C1 segment of cervical spinal cord (tissue), 14 donors: ENCODE measurements at regions not wholly inside any gene's neighbourhood (a gene's known extent, or its start where the extent isn't known, plus 50 kb on each side); places are given as distances from the start of the nearest gene placed in this dataset.
A peak's percentile ranks its signal among the peaks of the same experiment; 100 is the strongest.
"Not testable (repeated sequence)": the region's sequence is repeated elsewhere in the genome, so short reads cannot be mapped to it uniquely, and the experiment has no call there.

ENCODE experiments used
- DNase-seq, 14 donors: peaks; one replicate each; lab custom pipeline; 2025; lab: John Stamatoyannopoulos, UW

DNA sequence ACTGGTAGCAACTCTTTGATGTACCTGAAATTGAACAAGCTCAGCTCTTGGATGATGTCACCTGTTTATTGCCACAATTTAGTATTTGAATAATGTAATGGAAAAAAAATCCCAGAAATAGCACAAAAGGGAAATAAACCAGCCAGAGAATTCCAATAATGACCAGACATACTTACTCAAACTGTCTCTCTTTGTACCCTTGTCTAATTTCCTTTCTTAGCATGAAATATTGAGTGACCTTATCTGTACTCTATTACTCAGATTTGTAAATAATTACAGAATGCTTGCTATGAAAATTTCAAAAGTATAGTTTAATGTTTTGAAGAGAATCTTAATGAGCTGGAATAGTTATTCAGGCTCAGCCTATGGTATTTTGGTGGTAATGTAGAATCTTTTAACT is 555.4 kb upstream of the SGO1 start:
- no peak for DNase-seq

GRCh38 chr3:20739814-20740213 is 553.8 kb upstream of the SGO1 start:
- DNase-seq = no peak

DNA sequence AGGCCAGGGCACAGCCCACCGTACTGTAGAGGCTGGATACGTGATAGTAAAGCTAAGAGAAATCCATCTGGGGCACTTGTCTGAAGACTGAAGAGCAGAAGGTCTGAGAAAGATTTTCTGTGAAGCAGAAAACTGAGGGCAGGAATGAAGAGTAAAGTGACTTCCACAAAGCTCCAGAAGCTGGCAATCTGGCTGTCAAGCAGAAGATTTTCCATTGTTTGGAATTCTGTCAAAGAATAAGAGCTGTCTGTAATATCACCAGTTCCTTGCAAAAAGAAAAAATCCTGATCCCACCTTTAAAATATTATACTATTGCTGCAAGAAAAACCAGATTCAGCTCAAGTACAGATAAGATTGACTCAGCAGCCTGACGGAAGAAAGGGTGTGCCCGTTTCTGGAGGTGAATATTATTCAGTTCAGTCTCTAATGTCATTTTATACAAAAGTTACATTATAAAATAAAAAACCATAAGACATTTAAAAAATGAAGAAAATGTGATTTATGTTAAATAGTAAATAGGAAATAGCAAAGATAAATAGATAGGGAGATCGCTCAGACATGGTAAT is 550.4 kb upstream of the SGO1 start:
- no peak for DNase-seq

GRCh38 chr3:20729185-20729584 is 543.2 kb upstream of the SGO1 start:
- no peak for DNase-seq

GRCh38 chr3:20726786-20727185 is 540.8 kb upstream of the SGO1 start:
- no peak for DNase-seq

DNA sequence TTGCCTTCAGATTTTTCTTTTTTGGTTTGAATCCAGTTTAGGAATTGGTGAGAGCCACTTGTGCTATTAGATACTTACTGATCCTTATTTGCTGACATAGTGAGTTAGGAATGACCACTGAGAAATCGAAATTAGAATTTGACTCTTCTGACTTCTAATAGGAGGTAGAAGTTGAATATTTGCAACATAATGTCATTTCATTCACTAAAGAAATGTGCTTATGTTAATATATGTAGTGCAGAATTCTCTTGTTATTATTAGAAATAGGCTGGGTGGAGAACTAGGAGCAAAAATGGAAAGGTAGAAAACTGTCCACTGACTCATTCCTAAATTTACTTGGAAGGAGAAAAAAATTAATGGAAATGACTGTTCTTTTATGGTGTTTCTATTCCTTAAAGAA is 538.2 kb upstream of the SGO1 start:
- DNase-seq = no peak

GRCh38 chr3:20716425-20716824 is 530.4 kb upstream of the SGO1 start:
- not testable (repeated sequence) for DNase-seq

- DNase-seq = no peak
These were observed 515.6 kb upstream of the SGO1 start for GRCh38 chr3:20701641-20702040.

GRCh38 chr3:20700714-20701113 is 514.7 kb upstream of the SGO1 start:
- peak in 1 of 14 donors; percentile 26 for DNase-seq

- no peak for DNase-seq
These were observed 512.9 kb upstream of the SGO1 start for GRCh38 chr3:20698896-20699295.

DNA sequence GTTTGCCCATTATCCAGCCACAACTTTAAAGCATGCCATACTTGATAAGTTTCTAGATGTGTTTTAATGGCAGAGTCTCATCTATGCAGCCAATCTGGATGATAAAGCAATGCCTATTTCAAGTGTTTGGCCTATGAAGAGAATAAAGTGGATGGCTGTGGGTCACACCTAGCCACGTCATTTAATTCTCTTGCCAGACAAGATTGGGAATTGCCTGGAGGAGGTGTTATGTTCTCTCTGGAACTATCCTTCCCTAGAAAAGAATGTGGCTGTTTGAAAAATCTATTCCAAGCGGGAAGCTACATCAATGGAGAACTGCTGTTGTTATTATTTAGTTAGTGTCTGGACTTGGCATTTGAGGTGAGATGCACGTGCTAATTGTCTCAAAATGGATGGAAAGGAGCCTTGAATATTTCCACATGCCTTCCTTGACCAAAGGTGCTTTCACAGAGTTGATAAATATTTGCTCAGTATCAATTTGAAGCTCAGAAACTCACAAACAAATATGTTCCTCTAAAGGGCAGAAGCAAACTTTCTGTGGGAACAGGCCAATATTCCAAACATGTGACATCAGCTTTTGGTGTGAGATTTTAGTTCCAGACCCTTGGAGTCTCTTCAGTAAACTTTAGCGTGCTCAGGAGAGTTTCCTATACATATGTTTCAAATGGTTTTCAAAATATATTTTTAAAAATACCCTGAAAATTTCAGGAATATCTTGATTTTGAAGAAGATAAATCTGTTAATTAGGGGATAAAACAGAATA is 510.6 kb upstream of the SGO1 start:
- no peak for DNase-seq

GRCh38 chr3:20692675-20693074 is 506.7 kb upstream of the SGO1 start:
- DNase-seq = no peak

GRCh38 chr3:20683910-20684309 is 497.9 kb upstream of the SGO1 start:
- DNase-seq = peak in 1 of 14 donors; percentile 41

DNA sequence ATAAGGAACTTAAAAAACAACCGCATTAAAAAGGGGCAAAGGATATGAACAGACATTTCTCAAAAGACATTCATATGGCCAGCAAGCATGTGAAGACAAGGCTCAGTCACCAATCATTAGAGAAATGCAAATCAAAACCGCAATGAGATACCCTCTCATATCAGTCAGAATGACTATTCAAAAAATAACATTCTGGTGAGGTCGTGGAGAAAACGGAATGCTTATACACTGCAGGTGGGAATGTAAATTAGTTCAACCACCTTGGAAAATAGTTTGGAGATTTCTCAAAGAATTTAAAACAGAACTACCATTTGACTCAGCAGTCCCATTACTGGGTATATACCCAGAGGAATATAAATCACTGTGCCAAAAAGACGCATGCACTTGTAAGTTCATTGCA is 496.6 kb upstream of the SGO1 start:
- DNase-seq = no peak

- DNase-seq = no peak
These were observed 495.1 kb upstream of the SGO1 start for GRCh38 chr3:20680990-20681628.

DNA sequence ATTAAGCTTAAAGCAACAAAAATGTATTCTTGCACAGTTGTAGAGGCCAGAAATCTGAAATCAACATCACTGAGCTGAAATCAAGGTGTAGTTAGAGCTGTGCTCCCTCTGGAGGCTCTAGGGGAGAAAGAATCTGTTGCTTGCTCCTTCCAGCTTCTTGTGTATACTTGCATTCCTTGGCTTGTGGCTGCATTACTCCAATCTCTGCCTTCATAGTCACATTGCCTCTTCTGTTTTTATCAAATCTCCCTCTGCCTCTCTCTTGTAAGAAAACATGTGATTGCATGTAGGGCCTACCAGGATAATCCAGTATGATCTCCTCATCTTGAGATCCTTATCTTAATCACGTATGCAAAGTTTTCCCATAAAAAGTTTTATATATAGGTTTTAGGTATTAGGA is 487.9 kb upstream of the SGO1 start:
- DNase-seq = no peak

- DNase-seq = peak in 1 of 14 donors; percentile 30
These were observed 483.7 kb upstream of the SGO1 start for GRCh38 chr3:20669675-20670074.

- DNase-seq = peak in 3 of 14 donors; percentile 1 to 33 (median 1)
These were observed 483.2 kb upstream of the SGO1 start for GRCh38 chr3:20669184-20669583.

- DNase-seq = peak in 1 of 14 donors; percentile 4
These were observed 482.4 kb upstream of the SGO1 start for GRCh38 chr3:20668411-20668810.

DNA sequence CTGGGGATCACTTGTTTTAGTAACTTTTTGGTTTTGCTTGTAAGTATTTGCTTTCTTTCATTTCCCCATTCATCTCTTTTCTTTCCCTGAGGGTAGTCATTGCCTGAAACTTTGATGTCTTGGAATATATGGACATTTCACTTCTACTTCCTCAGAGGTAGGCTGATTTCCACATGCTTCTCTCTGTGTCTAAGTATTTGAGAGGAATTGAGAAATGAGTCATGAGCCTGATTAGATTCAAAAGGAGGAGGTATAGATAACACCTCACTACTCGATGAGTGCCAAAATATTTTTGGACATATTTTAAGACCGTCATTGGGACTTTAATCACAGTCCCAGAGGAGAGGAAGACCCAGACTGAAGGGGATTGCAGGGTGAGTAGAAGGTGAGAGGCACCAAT is 480.1 kb upstream of the SGO1 start:
- DNase-seq = no peak

DNA sequence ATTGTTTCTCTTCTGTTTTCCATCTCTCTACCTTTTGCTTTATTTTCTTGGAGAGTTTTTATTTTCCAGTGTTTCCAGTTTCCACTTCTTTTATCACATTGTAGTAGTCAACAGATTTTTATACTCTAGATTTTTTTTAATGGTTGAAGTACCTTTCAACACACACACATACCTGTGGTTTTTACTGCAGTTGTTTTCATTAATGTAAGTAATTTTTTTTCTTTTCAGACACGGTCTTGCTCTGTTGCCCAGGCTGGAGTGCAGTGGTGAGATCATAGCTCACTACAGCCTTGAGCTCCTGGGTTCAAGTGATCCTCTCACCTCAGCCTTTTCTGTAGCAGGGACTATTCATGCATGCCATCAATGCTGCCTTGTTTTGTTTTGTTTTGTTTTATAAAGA is 472.5 kb upstream of the SGO1 start:
- DNase-seq = no peak

- DNase-seq = no peak
These were observed 471.6 kb upstream of the SGO1 start for GRCh38 chr3:20657560-20657959.
